GM12875 (cell line): ENCODE measurements at regions not wholly inside any gene's neighbourhood (a gene's known extent, or its start where the extent isn't known, plus 50 kb on each side); places are given as distances from the start of the nearest gene placed in this dataset.
A peak's percentile ranks its signal among the peaks of the same experiment; 100 is the strongest.

ENCODE experiments used
- H3K4me3 ChIP-seq: one replicate; pipeline ENCODE4 v1.5.1; 2011; ENCODE audit warnings: low read depth, low read length, control low read depth
- CTCF ChIP-seq: IDR thresholded peaks from 2 replicates; pipeline ENCODE4 v1.5.1; 2011; ENCODE audit warnings: low read depth, mild to moderate bottlenecking, control low read depth, inconsistent platforms, low read length, moderate library complexity, borderline replicate concordance; ENCODE audit not compliant: insufficient read depth

- no peak for TF ChIP-seq CTCF
- peak overlapping the region; percentile 1 for H3K4me3 ChIP-seq
These were observed 71.1 kb upstream of the ERRFI1 start for GRCh38 chr1:8097077-8097799.

- no peak overlapping the region for H3K4me3 ChIP-seq
- no peak for TF ChIP-seq CTCF
These were observed 70.2 kb upstream of the ERRFI1 start for GRCh38 chr1:8096105-8097011.

GRCh38 chr1:8095584-8095983 is 69.5 kb upstream of the ERRFI1 start:
- no peak for TF ChIP-seq CTCF
- H3K4me3 ChIP-seq: no peak overlapping the region

GRCh38 chr1:8094481-8095241 is 68.6 kb upstream of the ERRFI1 start:
- no peak for TF ChIP-seq CTCF
- H3K4me3 ChIP-seq: no peak overlapping the region

DNA sequence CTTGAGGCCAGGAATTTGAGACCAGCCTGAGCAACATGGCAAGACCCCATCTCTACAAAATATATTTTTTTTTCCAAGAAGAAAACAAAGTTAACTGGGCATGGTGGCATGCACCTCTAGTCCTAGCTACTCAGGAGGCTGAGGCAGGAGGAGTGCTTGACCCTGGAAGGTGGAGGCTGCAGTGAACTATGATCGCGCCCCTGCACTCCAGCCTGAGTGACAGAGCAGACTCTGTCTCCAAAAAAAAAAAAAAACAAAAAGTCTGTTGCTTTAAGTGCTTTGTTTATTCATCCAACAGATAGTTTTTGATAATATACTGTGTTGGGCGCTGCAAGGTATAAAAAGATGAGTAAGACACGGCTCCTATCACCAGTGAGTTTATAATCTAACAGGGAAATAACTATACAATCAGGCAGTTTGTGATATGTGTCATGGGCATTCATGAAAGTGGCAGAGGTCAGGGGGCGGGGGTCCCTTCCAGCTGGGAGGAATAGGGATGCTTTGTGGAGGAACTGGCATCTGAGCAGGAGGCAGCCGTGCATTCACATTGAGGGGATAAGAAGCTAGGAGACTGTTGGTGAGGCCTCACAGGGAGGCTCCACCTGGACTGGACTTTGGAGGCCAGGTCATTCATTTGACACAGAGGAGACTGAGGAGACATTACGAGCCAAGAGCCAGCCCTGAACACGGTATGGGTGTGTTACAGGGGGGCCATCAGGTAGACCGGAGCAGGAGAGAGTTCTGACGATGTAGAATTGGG is 67.3 kb upstream of the ERRFI1 start:
- H3K4me3 ChIP-seq: no peak overlapping the region
- no peak for TF ChIP-seq CTCF

- H3K4me3 ChIP-seq: no peak overlapping the region
- TF ChIP-seq CTCF: no peak
These were observed 66.5 kb upstream of the ERRFI1 start for GRCh38 chr1:8092657-8093056.
